ENCODE measurements at regions not wholly inside any gene's neighbourhood (a gene's known extent, or its start where the extent isn't known, plus 50 kb on each side); places are given as distances from the start of the nearest gene placed in this dataset.
A peak's percentile ranks its signal among the peaks of the same experiment; 100 is the strongest.

DNA sequence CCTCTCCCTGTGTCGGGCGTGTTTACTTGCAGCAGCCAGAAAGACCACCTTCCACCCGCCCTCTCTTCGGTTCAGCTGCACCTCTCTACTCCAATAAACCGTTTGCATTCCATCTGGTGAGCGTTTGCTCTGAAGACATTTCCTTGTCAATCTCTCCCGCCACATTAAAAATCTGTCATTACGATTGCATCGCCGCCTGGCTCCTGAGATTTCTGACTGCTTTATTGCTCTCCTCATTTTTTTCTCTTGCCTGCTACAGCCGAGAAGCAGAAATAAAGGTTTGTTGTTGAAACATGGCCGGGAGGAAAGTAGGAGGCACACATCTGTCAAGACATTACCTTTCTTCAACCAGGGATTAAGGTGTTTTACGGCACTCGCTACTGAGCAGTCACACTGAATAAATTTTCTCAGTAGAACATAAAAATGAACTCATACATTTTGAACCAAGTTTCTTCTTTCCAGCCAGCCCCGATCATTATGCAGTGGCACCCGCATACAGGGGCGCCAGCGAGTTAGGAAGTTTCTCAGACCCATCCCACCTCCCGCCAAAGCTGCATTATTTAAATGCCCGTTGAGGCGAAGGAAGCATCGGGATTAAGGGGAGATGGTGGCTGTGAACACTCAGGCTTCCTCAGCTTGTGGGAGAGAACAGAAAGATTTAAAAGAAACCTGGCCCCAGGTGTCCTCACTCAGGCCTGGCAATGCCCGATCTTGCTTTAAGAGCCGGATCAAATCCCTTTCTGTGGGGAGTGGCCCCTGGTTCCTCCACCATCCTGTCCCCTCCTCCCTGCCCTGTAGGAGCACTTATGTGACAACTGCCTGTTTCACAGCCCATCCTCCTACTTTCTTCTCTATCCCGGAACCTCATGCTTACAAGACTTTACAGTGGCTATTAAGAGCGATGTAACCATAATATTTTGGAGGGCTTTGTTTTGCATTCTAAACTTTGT, 1108.9 kb downstream of the BCL11B start:
- no peak for DNase-seq (ENCODE audit: low spot score)

DNA sequence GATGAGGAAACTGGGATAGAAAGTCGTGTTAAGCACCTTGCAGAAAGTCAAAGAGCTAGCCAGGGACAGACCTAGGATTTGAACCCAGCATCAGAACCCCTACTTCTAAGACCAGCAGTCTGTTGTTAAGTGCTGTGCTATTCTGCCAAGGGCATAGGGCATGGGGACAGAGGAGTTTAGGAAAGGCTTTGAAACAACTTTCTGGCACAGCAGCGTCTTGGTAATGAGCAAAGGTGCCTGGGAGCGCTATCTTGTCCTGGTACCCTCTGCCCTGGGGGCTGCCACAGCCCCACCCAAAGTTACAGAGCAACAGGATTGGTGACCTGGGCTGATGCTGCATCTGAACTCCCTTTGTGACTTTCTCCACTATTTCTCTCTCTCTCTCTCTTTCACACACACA, 1108.1 kb downstream of the BCL11B start:
- no peak for DNase-seq (ENCODE audit: low spot score)

DNA sequence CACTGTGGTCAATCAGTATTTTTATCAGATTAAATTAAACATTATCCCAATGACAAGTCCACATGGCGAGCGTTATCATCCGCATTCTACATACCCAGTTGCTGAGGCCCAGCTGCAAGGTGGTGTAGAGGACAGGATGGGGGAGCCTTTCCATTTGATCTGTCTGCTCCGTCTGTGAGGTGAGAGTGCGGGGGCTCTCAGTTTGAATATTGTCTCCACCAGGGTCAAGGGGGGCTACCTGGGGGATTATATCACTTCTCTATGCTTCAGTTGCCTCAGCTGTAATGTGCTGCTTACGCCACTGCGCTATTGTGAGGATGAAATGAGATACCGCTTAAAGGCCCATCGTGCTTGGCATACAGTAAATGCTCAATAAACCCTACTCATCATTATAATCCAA, 1106.0 kb downstream of the BCL11B start:
- no peak for DNase-seq (ENCODE audit: low spot score)

DNA sequence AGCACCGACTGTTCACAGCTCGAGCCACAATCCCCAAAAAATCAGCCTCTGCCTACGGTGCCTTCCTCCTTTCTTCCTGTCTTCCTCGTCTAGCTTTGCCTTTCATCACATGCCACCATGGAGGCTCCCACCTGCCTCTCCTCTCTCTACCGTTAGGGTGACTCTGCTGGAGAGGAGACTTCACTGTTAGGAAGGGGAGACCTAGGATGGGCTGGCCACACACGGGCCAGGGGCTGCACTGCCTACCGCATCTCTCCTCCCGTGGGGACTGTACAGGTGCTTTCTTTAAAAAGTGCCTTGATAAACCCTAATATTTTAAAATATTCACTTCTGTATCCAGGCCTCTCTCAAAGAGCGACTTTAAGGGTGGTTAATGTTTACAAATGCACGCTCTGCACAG, 1104.7 kb downstream of the BCL11B start:
- DNase-seq (ENCODE audit: low spot score) = no peak

DNA sequence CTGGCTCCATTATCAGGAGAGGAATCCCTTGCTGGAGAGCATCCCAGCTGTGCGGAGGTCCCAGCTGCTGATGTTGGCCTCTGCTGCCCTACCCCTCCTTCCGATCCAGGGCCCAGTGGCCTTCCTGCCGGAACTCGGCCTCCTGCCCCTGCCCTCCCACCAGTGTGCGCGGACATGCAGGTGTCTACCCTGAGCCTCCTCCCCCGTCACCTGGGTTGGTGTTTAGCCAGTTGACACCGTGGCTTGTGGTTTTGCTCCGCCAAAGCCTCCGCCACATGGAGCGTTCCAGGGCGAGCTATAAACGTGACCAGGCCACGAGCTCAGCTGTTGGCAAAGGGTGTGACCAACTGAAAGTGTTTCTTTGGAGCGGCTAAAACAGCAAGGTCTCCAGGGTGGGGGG, 1104.3 kb downstream of the BCL11B start:
- peak; percentile 32 for DNase-seq (ENCODE audit: low spot score)

DNA sequence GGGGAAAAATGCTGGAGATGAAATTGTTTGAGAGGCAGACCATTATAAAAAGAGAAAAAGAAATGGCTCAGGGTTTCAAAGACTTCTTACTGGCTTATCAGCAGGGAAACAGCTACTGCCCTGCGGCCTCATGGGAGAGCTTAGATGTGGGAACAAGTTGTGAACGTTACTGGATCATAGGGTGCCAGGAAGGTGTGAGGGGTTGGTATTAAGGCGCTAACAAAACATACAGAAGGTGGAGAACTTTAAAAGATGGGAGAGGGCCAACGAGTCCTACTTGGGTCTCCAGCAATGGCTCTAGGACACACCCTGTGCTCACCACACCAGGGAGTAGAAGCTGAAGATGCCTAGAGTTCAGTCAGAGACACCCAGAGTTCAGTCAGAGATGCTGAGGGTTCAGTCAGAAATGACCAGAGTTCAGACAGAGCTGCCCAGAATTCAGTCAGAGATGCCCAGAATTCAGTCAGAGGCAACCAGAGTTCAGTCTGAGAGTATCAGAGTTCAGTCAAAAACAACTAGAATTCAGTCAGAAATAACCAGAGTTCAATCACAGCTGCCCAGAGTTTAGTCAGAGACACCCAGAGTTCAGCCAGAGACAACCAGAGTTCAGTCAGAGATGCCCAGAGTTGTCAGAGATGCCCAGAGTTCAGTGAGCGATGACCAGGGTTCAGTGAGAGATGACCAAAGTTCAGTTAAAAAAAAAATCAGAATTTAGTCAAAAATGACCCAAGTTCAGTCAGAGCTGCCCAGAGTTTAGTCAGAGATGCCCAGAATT, 1103.6 kb downstream of the BCL11B start:
- DNase-seq (ENCODE audit: low spot score) = no peak

DNA sequence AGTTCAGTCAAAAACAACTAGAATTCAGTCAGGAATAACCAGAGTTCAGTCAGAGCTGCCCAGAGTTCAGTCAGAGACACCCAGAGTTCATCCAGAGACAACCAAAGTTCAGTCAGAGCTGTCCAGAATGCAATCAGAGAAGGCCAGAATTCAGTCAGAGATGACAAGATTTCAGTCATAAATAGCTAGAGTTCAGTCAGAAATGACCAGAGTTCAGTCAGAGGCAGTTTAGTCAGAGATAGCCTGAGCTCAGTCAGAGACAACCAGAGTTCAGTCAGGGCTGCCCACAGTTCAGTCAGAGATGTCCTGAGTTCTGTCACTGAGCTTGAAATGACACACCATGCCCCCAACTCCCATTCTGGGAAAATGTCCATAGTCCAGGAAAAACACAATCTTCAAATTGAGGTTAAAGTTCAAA, 1102.8 kb downstream of the BCL11B start:
- DNase-seq (ENCODE audit: low spot score) = no peak

DNA sequence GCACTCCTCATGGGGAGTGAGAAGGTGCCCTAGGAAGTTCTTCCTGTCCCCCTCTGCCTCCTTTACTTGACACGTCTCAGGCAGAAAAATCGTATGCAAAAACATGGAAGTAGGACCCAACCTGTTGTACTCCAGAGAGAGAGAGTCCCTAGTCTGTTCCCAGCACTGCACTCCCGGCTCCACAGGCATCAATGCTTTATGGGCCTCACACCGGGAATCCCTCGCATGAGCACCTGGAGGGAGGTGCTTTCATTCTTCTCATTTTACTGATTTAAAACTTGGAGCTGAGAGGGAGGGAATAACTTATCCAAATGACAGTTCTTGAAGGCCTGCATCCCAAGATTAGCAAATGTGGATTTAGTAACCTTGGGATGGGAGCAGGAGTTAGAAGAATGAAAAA, 1101.4 kb downstream of the BCL11B start:
- no peak for DNase-seq (ENCODE audit: low spot score)

DNA sequence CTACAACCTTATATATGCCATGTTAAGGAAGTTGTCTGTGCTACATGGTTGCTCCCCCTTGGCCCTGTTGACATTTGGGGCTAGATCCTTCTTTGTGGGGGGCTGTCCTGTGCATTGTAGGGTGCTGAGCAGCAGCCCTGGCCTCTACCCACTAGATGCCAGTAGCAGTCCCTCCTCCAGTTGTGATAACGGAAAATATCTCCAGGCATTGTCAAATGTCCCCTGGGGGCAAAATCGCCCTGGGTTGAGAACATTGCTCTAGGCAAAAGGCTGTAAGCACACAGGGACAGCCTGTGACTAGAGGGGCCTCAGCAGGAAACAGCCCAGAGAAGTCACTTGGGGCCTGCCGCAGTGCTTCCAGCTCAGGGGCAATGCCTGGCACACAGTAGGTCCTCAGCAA, 1100.3 kb downstream of the BCL11B start:
- DNase-seq (ENCODE audit: low spot score) = no peak

DNA sequence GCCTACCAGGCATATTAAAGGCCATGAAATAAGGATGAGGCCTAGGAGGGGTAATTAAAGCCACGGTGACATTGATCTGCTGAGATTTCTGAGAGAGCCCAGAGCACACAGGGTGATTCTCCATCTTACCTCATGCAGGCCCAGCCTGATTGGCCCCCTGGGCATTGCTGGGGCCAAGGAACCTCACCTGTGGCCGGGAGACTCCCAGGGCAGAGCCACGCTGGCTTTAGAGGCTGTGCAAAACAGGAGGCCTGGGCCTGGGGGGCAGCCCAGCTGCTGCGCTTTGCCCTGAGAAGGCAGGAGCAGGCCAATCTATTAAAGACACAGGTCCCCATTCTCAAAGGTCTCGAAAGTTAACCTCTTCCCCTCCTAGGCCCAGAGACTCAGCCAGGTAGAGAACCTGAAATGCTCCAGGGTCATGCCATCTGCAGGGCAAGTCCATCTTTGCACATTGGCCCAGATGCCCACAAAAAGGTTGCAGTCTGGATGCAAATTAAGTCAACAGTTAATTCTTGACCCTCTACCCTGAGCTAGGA, 1099.7 kb downstream of the BCL11B start:
- no peak for DNase-seq (ENCODE audit: low spot score)

DNA sequence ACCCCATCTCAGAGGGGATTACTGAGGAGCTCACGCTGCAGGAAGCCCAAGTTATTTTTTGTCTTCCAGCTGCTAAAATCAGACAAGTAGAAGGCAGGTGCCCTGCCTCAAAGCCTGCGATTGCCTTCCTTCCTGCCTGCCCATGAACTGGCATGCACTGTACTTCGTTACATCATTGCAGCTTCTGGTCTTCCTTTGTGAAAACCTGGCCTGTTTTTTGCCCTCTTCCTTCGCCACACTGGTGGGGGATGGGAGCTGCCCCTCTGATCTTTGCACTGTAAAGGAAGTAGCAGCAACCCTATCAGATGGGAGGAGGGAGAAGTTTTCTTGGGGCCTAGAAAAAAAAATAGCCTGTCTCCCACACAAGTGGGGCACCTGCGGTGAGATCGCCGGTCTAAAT, 1098.7 kb downstream of the BCL11B start:
- DNase-seq (ENCODE audit: low spot score) = peak; percentile 71

DNA sequence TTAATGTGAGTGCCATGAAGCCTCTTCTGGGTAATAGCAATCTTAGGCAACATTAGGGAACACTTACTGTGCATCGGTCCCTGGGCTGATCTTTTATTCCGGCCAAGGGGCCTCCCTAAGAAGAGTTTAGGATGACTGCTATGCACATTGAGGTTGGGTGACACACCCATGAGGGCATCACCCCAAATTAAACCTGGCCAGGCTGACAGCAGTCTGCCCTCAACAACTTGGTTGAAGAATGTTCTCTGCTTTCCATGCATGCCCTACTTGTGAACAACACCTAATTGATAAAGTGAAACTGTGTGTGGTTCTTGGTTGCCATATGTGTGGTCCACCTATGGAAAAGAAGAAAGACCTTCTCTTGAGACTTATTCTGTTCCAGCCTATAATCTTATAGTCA, 1098.0 kb downstream of the BCL11B start:
- DNase-seq (ENCODE audit: low spot score) = peak; percentile 45

DNA sequence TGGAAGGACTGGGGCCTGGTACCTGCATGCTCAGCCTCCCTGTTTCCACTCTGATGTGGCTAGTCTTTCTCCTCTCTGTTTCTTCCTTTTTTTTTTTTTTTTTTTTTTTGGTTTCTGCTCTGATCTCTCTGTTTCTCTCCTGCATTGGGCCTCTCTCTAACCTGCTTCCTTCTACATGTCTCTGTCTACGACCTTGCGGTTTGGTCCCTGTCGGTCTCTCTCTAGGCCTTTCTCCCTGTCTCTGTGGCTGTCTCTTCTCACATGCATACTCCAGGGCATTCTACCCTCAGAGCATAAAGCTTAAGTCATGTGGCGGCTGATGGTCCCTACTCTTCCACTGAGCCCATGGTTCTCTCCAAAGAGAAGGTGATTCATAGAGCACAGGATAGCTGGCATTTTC, 1096.6 kb downstream of the BCL11B start:
- DNase-seq (ENCODE audit: low spot score) = no peak

DNA sequence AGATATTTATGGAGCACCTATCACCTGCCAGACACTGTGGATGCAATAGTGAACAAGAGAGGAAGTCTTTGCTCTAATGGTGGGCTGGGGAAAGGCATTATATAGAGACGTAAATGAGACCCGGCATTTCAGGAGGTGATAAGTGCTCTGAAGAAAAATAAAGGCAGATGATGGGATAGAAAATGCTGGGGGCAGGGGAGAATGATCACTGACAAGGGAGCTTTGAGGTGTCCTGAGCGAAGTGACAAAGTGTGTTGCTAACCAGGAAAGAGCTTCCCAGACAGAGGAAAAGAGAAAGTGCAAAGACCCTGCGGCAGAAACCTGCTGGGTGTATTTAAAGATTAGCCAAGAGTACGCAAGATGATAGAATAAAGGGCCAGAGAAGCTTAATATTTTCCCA, 1096.1 kb downstream of the BCL11B start:
- no peak for DNase-seq (ENCODE audit: low spot score)

DNA sequence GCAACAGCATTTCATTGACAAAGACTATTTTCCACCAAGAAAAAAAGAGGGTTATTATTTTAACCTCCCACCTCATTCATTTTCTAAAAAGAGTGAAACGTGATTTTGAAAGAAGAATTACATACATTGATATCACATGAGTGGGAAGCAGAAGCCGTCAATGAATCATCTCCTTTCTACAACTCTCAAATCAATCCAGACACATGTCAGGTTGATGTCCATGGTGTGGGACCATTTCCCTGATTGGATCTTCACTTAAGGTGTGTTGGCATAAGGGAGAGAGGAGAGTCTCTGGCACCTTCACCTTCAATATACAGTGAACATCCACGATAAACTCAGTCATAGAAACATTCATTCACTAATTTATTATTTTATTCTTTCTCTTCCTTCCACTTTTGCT, 1095.1 kb downstream of the BCL11B start:
- DNase-seq (ENCODE audit: low spot score) = no peak

DNA sequence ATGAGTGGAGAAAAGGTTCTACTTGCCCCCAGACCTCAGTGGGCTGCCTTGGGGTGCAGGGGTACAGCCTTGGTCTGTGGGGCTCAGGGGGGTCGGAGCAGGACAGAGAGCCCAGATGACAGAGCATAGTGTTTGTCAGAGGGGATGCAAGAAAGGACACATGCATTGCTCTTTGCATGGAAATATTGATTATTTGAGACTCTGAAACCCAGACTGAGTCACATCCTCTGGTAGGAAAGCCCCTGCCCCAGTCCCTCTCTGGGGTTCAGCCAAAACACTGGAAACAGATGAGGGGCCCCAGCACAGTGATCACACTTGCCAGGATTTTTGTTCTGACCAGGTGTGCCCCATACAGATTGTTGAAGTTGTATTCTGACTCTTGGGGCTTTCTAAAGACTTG, 1094.4 kb downstream of the BCL11B start:
- peak; percentile 54 for DNase-seq (ENCODE audit: low spot score)

DNA sequence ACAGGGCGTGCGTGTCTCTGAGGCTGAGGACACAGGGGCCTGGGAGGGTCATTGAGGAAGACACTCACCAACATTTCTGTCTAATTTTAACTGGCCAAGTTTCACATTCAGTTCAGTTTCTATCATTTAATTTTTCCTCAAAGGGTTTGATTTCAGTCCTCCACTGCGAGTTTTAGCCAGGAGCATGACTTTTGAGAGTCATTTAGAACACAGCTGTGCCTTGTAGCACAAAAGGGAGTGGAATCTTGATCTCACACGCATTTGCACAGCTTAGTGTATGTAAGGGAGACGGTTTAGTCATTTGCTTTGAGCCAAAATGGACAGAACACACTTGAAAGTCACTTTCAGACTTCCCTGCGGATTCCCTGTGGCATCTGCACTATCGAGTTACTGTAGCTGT, 1090.8 kb downstream of the BCL11B start:
- no peak for DNase-seq (ENCODE audit: low spot score)

DNA sequence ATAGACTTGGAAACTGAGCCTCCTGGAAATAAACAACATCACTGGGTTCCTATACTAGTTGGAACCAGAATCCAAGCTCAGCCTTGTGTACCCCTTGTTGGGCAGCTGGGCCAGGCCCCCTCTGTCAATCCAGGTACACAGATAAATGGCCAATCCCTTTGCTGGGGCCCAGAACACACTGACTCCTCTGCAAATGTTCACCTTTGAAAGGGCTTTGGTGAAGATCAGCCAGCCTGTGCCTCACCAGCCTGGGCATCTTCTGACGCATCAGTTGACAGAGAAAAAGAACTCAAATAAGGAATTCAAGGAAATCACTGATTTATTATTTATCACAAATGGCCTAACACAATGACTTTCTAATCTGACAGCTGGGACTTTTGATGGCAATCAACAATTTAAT, 1090.2 kb downstream of the BCL11B start:
- DNase-seq (ENCODE audit: low spot score) = no peak

DNA sequence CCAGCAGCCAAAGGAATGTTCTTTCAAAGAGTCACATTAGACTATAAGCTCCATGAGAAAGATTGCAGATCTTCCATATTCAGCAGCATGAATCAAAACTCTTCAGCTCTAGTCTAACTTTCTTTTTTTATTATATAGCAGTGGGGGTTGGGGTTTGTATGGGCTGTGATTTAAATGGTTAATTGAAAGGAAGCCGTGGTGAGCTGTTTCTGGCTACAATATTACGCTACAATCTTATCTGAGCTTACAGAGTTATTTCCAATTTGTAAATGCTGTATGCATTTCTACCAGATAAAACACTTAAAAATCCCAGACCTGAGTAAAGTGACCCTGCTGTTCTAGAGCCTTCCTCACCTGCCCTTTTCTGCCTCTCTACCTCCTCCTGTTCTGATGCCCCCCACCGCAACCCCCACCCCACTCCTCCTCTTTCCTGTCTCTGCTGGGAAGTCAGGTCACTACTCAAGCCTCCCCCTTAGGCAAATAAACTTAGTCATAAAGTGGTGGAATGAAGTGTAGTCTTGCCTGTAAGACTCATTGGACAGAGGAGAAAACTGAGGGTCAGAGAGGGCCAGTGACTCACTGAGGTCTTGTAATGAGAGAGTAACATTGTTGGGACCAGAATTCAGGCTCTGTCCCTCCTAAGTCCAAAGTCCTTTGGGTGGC, 1089.5 kb downstream of the BCL11B start:
- DNase-seq (ENCODE audit: low spot score) = no peak

DNA sequence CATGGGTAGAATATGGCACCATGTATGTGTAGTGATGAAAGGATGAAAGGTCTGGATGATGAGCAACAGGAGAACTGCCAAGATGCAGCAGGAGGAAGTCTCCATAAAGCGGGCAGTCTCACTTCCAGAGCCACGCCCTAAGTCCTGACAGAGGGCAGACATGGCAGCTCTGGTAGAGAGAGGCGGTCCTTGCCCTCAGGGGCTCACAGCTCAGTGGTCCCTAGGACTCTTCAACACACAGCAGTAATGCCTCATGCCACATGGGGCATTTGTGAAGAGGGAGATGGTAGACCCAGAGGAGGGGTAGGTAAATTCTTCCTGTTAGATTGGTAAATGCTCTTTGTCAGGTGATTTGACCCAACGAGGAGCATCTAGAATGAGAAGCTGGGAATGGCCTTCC, 1088.4 kb downstream of the BCL11B start:
- DNase-seq (ENCODE audit: low spot score) = no peak

DNA sequence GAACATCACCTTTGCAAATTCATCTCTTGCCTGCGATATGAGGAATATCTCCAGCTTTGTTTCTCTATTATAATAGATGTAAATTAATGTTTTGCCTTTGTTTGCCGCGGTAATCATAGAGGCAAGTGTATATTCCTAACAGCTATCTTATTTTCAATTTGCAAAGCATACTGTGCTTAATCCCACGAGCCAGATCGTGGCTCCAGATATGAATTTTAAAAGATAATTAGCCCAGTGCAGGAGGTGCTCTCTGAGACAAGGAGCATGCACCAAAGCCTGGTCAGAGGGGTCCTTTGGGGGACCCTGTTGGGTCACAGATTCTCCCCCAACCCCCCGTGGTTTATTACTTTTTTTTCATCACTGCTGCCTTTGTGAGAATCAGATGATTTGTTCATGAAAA, 1087.5 kb downstream of the BCL11B start:
- no peak for DNase-seq (ENCODE audit: low spot score)

DNA sequence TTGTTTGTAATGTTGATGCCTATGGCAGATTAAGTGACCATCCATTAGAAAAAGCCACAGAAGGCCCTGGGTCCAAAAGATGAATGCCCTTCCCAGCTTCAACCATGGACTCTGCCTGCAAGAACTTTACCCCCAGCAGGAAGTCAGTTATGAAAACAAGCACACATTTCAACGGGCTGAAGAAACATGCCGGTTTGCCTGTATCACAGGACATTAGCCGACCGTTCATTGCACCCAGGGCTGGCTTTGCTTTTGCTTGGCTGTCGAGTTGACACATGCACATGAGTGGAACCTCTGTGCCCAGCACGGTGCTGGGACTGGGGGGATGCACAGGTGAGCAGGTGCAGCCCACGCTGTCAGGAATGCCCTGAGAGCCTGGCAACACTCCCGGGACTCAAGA, 1087.0 kb downstream of the BCL11B start:
- DNase-seq (ENCODE audit: low spot score) = no peak

DNA sequence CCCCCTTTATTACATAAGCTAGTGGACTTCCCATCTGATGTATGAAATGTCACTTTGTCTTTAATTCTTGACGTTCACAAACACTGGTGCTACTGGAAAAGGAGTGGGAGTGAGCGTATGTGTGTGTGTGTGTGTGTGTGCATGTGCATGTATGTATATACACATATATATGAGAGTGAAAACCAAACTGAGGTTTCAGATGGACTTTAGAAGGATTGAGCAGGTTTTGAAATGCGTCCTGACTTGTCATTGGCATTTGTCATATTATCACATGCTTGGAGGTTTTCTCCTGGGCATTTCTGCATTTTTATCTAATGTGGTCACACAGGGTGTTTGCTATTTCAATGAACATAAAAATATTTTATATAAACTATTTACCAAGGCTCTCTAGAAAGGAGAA, 1085.9 kb downstream of the BCL11B start:
- no peak for DNase-seq (ENCODE audit: low spot score)

Data from CD4-positive, alpha-beta T cell treated with Interleukin-15 for 4 hours (primary cell).